GM12892 (cell line): ENCODE measurements at regions not wholly inside any gene's neighbourhood (a gene's known extent, or its start where the extent isn't known, plus 50 kb on each side); places are given as distances from the start of the nearest gene placed in this dataset.
"Not testable (repeated sequence)": the region's sequence is repeated elsewhere in the genome, so short reads cannot be mapped to it uniquely, and the experiment has no call there.

Experiments
- POLR2A ChIP-seq: IDR thresholded peaks from 2 replicates; pipeline ENCODE4 v1.6.1; 2011; ENCODE audit warnings: low read depth, low read length, control low read depth
- POLR2AphosphoS5 ChIP-seq: IDR thresholded peaks from 2 replicates; pipeline ENCODE4 v1.6.1; 2011; ENCODE audit warnings: low read depth, low read length, control low read depth

- not testable (repeated sequence) for TF ChIP-seq POLR2AphosphoS5, POLR2A
Measured at GRCh38 chr7:131938788-131939187, 382.4 kb upstream of the PODXL start.
